K562 (cell line): ENCODE measurements at regions not wholly inside any gene's neighbourhood (a gene's known extent, or its start where the extent isn't known, plus 50 kb on each side); places are given as distances from the start of the nearest gene placed in this dataset.

Source experiments
- ATAC-seq: fragments of 200-7000 bp; cut with Tn5 transposase; 3 replicates; pipeline ENCODE4 v1.9.1; 2020; ENCODE audit warnings: moderate library complexity
- BruUV-seq: library from RNA; stranded (reverse); fragments of 400-500 nt; replicated peaks from 2 replicates; lab custom pipeline; 2021; lab: Mats Ljungman, UMichigan
- CTCF ChIA-PET: fragments of 300-600 bp; formaldehyde crosslinking; extraction: SDS; loops from one replicate; lab custom pipeline; 2021; ENCODE audit warnings: low intra/inter-chr PET ratio; lab: Yijun Ruan, JAX
- POLR2A ChIA-PET: fragments of 300-600, 350-650 bp; sonication (Branson Sonifier 250); formaldehyde crosslinking; extraction: SDS; loops from one replicate; lab custom pipeline; 2021; ENCODE audit warnings: antibody characterized with exemption, inconsistent platforms; lab: Yijun Ruan, JAX
- DNase-seq, 4 experiments: peaks; one replicate each; pipeline versions ENCODE4 v3.0.0 to v3.0.0-alpha.2; 2011 to 2018; ENCODE audit warnings: low spot score in 3 of 4, mixed read lengths in 3 of 4; ENCODE audit errors: extremely low read depth in 1 of 4
- FAIRE-seq: peaks from 2 replicates; lab custom pipeline; 2011; peaks lifted over from hg19 to GRCh38; lab: Jason Lieb, UNC
- H2AFZ ChIP-seq: 2 replicates; pipeline ENCODE4 v1.6.0; 2011; ENCODE audit warnings: low read depth, low read length, control low read depth, inconsistent platforms
- H3K27ac ChIP-seq: fragments of 200-600 bp; 3 replicates; pipeline ENCODE4 v1.8.0; 2011; ENCODE audit warnings: low read depth, mild to moderate bottlenecking, control low read depth, inconsistent platforms, low read length, moderate library complexity, mixed read lengths; ENCODE audit errors: extremely low read depth
- H3K27me3 ChIP-seq, 2 experiments: fragments of 300-600 bp in 1 of 2; 2 replicates in 1 of 2; 3 replicates in 1 of 2; pipeline versions ENCODE4 v1.6.0 to v1.8.0; 2011; ENCODE audit warnings: inconsistent platforms in 2 of 2, low read length in 2 of 2, mild to moderate bottlenecking in 1 of 2, mixed read lengths in 1 of 2, moderate library complexity in 1 of 2; ENCODE audit not compliant: control insufficient read depth in 2 of 2, insufficient read depth in 2 of 2
- H3K36me3 ChIP-seq: fragments of 300-600 bp; 3 replicates; pipeline ENCODE4 v1.8.0; 2011; ENCODE audit warnings: mild to moderate bottlenecking, low read length, inconsistent platforms; ENCODE audit not compliant: control insufficient read depth, insufficient read depth
- H3K4me1 ChIP-seq, 2 experiments: fragments of 200-600 bp in 1 of 2; replicated peaks in 1 of 2; 2 replicates in 1 of 2; 3 replicates in 1 of 2; pipeline versions ENCODE4 v1.5.1 to v1.8.0; 2011; ENCODE audit warnings: inconsistent platforms in 2 of 2, low read length in 2 of 2, mild to moderate bottlenecking in 1 of 2, mixed read lengths in 1 of 2, moderate library complexity in 1 of 2; ENCODE audit not compliant: control insufficient read depth in 2 of 2, insufficient read depth in 2 of 2
- H3K4me2 ChIP-seq: 2 replicates; pipeline ENCODE4 v1.6.1; 2011; ENCODE audit warnings: low read length, control low read depth, inconsistent platforms, mixed read lengths; ENCODE audit not compliant: insufficient read depth
- H3K4me3 ChIP-seq: fragments of 200-600 bp; sonication (generic), shearing (Covaris generic); 2 replicates; pipeline ENCODE4 v1.5.1; 2016; ENCODE audit warnings: control low read depth, inconsistent platforms
- H3K79me2 ChIP-seq: fragments of 200-600 bp; 3 replicates; pipeline ENCODE4 v1.8.0; 2011; ENCODE audit warnings: low read length, inconsistent platforms; ENCODE audit not compliant: control insufficient read depth, insufficient read depth
- H3K9ac ChIP-seq, 2 experiments: 2 replicates each; pipeline versions ENCODE4 v1.6.0 to v1.6.1; 2011; ENCODE audit warnings: low read depth in 2 of 2, low read length in 2 of 2, control low read depth in 1 of 2, inconsistent platforms in 1 of 2, mild to moderate bottlenecking in 1 of 2, mixed read lengths in 1 of 2; ENCODE audit not compliant: insufficient read depth in 1 of 2
- H3K9me1 ChIP-seq: one replicate; pipeline ENCODE4 v1.6.0; 2011; ENCODE audit warnings: inconsistent platforms, mild to moderate bottlenecking, low read length, moderate library complexity; ENCODE audit not compliant: control insufficient read depth, insufficient read depth
- H3K9me3 ChIP-seq: replicated peaks from 2 replicates; pipeline ENCODE4 v1.5.1; 2011; ENCODE audit warnings: low read depth, low read length, inconsistent platforms; ENCODE audit not compliant: control insufficient read depth, insufficient read depth
- H4K20me1 ChIP-seq: replicated peaks from 2 replicates; pipeline ENCODE4 v1.6.1; 2011; ENCODE audit warnings: low read length, inconsistent platforms, mixed read lengths; ENCODE audit not compliant: control insufficient read depth, insufficient read depth
- E2F6 ChIP-seq, 2 experiments: IDR thresholded peaks; 2 replicates each; pipeline ENCODE4 v1.6.1; 2011; ENCODE audit warnings: borderline replicate concordance in 1 of 2, control low read depth in 1 of 2, low read depth in 1 of 2, low read length in 1 of 2, mild to moderate bottlenecking in 1 of 2, mixed read lengths in 1 of 2, moderate library complexity in 1 of 2; ENCODE audit not compliant: insufficient read depth in 1 of 2, insufficient read length in 1 of 2, poor library complexity in 1 of 2, severe bottlenecking in 1 of 2; ENCODE audit errors: extremely low read depth in 1 of 2
- RHOXF2B ChIP-seq: fragments of 250-450 bp; sonication (Bioruptor Pico); conservative IDR thresholded peaks from 2 replicates; pipeline ENCODE4 v1.5.1; 2021
- YY1 ChIP-seq, 3 experiments: IDR thresholded peaks; 2 replicates each; pipeline ENCODE4 v1.6.1; 2011; ENCODE audit warnings: low read length in 2 of 3, mild to moderate bottlenecking in 2 of 3, moderate library complexity in 2 of 3, borderline replicate concordance in 1 of 3, control low read depth in 1 of 3, low read depth in 1 of 3; ENCODE audit not compliant: insufficient read depth in 3 of 3, insufficient replicate concordance in 2 of 3, control insufficient read depth in 1 of 3, insufficient read length in 1 of 3; ENCODE audit errors: extremely low read depth in 1 of 3
- ZC3H11A ChIP-seq: IDR thresholded peaks from 2 replicates; pipeline ENCODE4 v1.6.1; 2012; ENCODE audit warnings: low read depth, low read length, improper control_type of control experiment
- ZSCAN32 ChIP-seq: fragments of 450-650 bp; formaldehyde crosslinking; IDR thresholded peaks from 2 replicates; pipeline ENCODE4 v1.4.0; 2020; ENCODE audit warnings: mild to moderate bottlenecking, moderate library complexity
- WGBS: fragments of 100-300 bp; shearing (Covaris generic); methylation state at CpG from one replicate; pipeline ENCODE4 v1.1.6; 2016; ENCODE audit warnings: low coverage, mixed read lengths; ENCODE audit not compliant: insufficient coverage; ENCODE audit errors: missing lambda C conversion rate; 5-methylcytosine and 5-hydroxymethylcytosine counted together
- in situ Hi-C: fragments of 300-500 bp; cut with MboI; formaldehyde crosslinking; loops from 4 replicates; pipeline ENCODE4 v1.15.0; 2018; ENCODE audit warnings: inconsistent platforms, mixed read lengths
- intact Hi-C: fragments of 100-400 bp; cut with micrococcal nuclease; formaldehyde crosslinking; loops from 2 replicates; pipeline ENCODE4 v1.14.2; 2022
- TF ChIP-seq, protein P1 (sequence below): fragments of 250-450 bp; sonication (Bioruptor Pico); IDR thresholded peaks from 2 replicates; pipeline ENCODE4 v1.4.0; 2020

DNA sequence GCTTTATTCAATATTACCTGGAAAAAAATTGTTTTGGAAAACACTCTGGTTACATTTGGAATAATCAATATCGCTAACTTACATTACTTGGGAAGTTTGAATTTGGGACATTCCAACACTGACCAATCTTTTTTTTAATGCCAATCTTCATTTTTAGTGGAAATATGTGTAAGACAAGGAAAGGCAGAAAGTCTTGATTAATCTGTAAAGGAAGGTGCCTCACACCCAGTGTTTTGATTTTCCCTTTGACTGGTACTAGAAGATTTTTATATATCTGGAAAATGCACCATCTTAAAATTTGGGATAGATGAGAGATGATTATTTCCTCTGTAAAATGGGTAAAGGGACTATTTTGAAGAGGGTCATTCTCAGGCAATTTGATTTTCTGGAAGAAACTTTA, 879.2 kb upstream of the ZEB2 start:
- ATAC-seq, result no peak
- intact Hi-C loops, result no loop called here
- POLR2A ChIA-PET, result no interaction called here
- no peaks in the 10 kb centered on the region for H3K4me1 ChIP-seq
- TF ChIP-seq, protein P1, sequence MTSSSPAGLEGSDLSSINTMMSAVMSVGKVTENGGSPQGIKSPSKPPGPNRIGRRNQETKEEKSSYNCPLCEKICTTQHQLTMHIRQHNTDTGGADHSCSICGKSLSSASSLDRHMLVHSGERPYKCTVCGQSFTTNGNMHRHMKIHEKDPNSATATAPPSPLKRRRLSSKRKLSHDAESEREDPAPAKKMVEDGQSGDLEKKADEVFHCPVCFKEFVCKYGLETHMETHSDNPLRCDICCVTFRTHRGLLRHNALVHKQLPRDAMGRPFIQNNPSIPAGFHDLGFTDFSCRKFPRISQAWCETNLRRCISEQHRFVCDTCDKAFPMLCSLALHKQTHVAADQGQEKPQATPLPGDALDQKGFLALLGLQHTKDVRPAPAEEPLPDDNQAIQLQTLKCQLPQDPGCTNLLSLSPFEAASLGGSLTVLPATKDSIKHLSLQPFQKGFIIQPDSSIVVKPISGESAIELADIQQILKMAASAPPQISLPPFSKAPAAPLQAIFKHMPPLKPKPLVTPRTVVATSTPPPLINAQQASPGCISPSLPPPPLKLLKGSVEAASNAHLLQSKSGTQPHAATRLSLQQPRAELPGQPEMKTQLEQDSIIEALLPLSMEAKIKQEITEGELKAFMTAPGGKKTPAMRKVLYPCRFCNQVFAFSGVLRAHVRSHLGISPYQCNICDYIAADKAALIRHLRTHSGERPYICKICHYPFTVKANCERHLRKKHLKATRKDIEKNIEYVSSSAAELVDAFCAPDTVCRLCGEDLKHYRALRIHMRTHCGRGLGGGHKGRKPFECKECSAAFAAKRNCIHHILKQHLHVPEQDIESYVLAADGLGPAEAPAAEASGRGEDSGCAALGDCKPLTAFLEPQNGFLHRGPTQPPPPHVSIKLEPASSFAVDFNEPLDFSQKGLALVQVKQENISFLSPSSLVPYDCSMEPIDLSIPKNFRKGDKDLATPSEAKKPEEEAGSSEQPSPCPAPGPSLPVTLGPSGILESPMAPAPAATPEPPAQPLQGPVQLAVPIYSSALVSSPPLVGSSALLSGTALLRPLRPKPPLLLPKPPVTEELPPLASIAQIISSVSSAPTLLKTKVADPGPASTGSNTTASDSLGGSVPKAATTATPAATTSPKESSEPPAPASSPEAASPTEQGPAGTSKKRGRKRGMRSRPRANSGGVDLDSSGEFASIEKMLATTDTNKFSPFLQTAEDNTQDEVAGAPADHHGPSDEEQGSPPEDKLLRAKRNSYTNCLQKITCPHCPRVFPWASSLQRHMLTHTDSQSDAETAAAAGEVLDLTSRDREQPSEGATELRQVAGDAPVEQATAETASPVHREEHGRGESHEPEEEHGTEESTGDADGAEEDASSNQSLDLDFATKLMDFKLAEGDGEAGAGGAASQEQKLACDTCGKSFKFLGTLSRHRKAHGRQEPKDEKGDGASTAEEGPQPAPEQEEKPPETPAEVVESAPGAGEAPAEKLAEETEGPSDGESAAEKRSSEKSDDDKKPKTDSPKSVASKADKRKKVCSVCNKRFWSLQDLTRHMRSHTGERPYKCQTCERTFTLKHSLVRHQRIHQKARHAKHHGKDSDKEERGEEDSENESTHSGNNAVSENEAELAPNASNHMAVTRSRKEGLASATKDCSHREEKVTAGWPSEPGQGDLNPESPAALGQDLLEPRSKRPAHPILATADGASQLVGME (CRISPR knock-in tag), result no peak
- TF ChIP-seq YY1 (IDR thresholded peaks at IDR 0.05; ENCODE audit: borderline replicate concordance in 1 of 3, control insufficient read depth in 1 of 3, extremely low read depth in 1 of 3, insufficient read depth in 3 of 3, insufficient read length in 1 of 3, insufficient replicate concordance in 2 of 3, low read depth in 1 of 3, low read length in 2 of 3) (no peak), ZSCAN32 (no peak), E2F6 (IDR thresholded peaks at IDR 0.05; ENCODE audit: borderline replicate concordance in 1 of 2, extremely low read depth in 1 of 2, insufficient read depth in 1 of 2, insufficient read length in 1 of 2, low read depth in 1 of 2, low read length in 1 of 2, poor library complexity in 1 of 2, severe bottlenecking in 1 of 2) (no peak), RHOXF2B (CRISPR knock-in tag) (no peak), ZC3H11A (no peak)
- TF ChIP-seq, all 486 proteins: peak for 0
- H4K20me1 ChIP-seq, result no peaks in the 10 kb centered on the region
- DNase-seq (no peak), FAIRE-seq (no peak)
- H3K27ac ChIP-seq, result no peak overlapping the region
- H3K4me2 ChIP-seq, result no peak overlapping the region
- no peaks in the 10 kb centered on the region for H3K27me3 ChIP-seq
- no peaks in the 10 kb centered on the region for H3K9me3 ChIP-seq
- 29% methylated on average over 1 of the region's 1 CpG for WGBS
- no peak overlapping the region for H2AFZ ChIP-seq
- CTCF ChIA-PET, result no interaction called here
- H3K9me1 ChIP-seq, result no peaks in the 10 kb centered on the region
- no peak overlapping the region for H3K4me3 ChIP-seq
- H3K79me2 ChIP-seq, result no peaks in the 10 kb centered on the region
- in situ Hi-C loops, result no loop called here
- H3K9ac ChIP-seq, result no peak overlapping the region
- no peaks in the 10 kb centered on the region for H3K36me3 ChIP-seq
- BruUV-seq, result no TSS peak
